ENCODE measurements at regions not wholly inside any gene's neighbourhood (a gene's known extent, or its start where the extent isn't known, plus 50 kb on each side); places are given as distances from the start of the nearest gene placed in this dataset.

GRCh38 chr13:82566864-82567263 lies 1315.4 kb downstream of the SLITRK1 start:
- TF ChIP-seq, protein P1, sequence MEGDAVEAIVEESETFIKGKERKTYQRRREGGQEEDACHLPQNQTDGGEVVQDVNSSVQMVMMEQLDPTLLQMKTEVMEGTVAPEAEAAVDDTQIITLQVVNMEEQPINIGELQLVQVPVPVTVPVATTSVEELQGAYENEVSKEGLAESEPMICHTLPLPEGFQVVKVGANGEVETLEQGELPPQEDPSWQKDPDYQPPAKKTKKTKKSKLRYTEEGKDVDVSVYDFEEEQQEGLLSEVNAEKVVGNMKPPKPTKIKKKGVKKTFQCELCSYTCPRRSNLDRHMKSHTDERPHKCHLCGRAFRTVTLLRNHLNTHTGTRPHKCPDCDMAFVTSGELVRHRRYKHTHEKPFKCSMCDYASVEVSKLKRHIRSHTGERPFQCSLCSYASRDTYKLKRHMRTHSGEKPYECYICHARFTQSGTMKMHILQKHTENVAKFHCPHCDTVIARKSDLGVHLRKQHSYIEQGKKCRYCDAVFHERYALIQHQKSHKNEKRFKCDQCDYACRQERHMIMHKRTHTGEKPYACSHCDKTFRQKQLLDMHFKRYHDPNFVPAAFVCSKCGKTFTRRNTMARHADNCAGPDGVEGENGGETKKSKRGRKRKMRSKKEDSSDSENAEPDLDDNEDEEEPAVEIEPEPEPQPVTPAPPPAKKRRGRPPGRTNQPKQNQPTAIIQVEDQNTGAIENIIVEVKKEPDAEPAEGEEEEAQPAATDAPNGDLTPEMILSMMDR (IDR thresholded peaks at IDR 0.05; ENCODE audit: poor library complexity), result no peak
- TF ChIP-seq EZH2phosphoT487 (IDR thresholded peaks at IDR 0.05; ENCODE audit: low read depth, severe bottlenecking, unreplicated experiment) (no peak), EZH2 (IDR thresholded peaks at IDR 0.05; ENCODE audit: borderline replicate concordance) (no peak)

Data from hepatocyte (in vitro differentiated cells).